Right lobe of liver (tissue), 4 donors: ENCODE measurements at regions not wholly inside any gene's neighbourhood (a gene's known extent, or its start where the extent isn't known, plus 50 kb on each side); places are given as distances from the start of the nearest gene placed in this dataset.

Experiments used
- POLR2A ChIP-seq: fragments of 450-650 bp; IDR thresholded peaks from one replicate; pipeline ENCODE4 v1.6.1; 2017; ENCODE audit warnings: antibody characterized with exemption, mild to moderate bottlenecking
- TF ChIP-seq, protein P1 (sequence below), 4 donors: fragments of 200-600 bp in 3 of 4; fragments of 450-650 bp in 1 of 4; IDR thresholded peaks; one replicate each; pipeline versions ENCODE4 v1.5.1 to v1.8.0; 2016 to 2022; ENCODE audit warnings: antibody characterized with exemption in 4 of 4, mild to moderate bottlenecking in 2 of 4
- donor health status: DM: no; HTN: no; CAD: no.
- donor health status: DM: no; HTN: no; CAD: no.
- donor health status: DM: no; HTN: yes; CAD: no.

DNA sequence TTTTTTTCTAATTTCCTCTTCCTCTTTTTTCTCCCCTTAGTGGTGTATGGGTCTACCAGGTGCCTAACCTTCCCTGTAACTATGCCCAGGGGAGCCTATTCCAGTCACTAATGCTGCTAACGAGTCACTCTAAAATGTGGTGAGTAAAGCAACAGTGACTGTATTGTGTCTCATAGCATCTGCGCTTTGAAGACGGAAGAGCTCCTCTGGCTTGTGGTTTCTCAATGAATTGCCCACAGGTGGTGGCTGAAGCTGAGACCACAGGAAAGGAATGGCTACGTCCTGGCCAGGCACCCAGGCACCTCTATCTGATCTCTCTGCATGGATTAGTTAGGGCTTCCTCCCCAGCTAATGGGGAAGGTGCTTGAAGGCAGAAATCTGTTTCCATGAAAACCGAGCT lies 763.5 kb upstream of the FRG1 start:
- TF ChIP-seq, protein P1, sequence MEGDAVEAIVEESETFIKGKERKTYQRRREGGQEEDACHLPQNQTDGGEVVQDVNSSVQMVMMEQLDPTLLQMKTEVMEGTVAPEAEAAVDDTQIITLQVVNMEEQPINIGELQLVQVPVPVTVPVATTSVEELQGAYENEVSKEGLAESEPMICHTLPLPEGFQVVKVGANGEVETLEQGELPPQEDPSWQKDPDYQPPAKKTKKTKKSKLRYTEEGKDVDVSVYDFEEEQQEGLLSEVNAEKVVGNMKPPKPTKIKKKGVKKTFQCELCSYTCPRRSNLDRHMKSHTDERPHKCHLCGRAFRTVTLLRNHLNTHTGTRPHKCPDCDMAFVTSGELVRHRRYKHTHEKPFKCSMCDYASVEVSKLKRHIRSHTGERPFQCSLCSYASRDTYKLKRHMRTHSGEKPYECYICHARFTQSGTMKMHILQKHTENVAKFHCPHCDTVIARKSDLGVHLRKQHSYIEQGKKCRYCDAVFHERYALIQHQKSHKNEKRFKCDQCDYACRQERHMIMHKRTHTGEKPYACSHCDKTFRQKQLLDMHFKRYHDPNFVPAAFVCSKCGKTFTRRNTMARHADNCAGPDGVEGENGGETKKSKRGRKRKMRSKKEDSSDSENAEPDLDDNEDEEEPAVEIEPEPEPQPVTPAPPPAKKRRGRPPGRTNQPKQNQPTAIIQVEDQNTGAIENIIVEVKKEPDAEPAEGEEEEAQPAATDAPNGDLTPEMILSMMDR (IDR thresholded peaks at IDR 0.05): no peak
- no peak for TF ChIP-seq POLR2A
